ENCODE measurements at regions not wholly inside any gene's neighbourhood (a gene's known extent, or its start where the extent isn't known, plus 50 kb on each side); places are given as distances from the start of the nearest gene placed in this dataset.

GRCh38 chrX:6904156-6904555 lies 243.4 kb upstream of the STS start:
- H3K79me2 ChIP-seq (ENCODE audit: insufficient read depth, low read length): no peaks in the 10 kb centered on the region
- no peak overlapping the region for H3K4me2 ChIP-seq (ENCODE audit: low read length)
- no peak overlapping the region for H3K4me3 ChIP-seq (ENCODE audit: low read depth, low read length, poor library complexity, severe bottlenecking)
- H3F3A ChIP-seq (ENCODE audit: insufficient read depth, low read length): no peaks in the 10 kb centered on the region
- H2AFZ ChIP-seq (ENCODE audit: low read length): no peak overlapping the region
- H3K36me3 ChIP-seq (ENCODE audit: insufficient read depth, low read length): no peaks in the 10 kb centered on the region
- no peaks in the 10 kb centered on the region for H3K9me3 ChIP-seq (ENCODE audit: low read length)
- no peak overlapping the region for H3K9ac ChIP-seq (ENCODE audit: low read length)
- TF ChIP-seq EZH2 (IDR thresholded peaks at IDR 0.05; ENCODE audit: borderline replicate concordance, low read length): no peak
- TF ChIP-seq CTCF (IDR thresholded peaks at IDR 0.05; ENCODE audit: low read length): no peak
- H3K4me1 ChIP-seq (ENCODE audit: insufficient read depth, low read length, severe bottlenecking): no peaks in the 10 kb centered on the region
- H4K20me1 ChIP-seq (ENCODE audit: insufficient read depth, low read length): no peaks in the 10 kb centered on the region
- no peaks in the 10 kb centered on the region for H3K9me2 ChIP-seq (ENCODE audit: low read depth, low read length)
- no peak overlapping the region for H3K27ac ChIP-seq (ENCODE audit: low read depth, low read length, poor library complexity, severe bottlenecking)
- H3K27me3 ChIP-seq (ENCODE audit: insufficient read depth, low read length): no peaks in the 10 kb centered on the region

- Histone ChIP-seq H2AFZ (ENCODE audit: low read length) (no peak overlapping the region), H3K27me3 (ENCODE audit: insufficient read depth, low read length) (no peaks in the 10 kb centered on the region), H4K20me1 (ENCODE audit: insufficient read depth, low read length) (no peaks in the 10 kb centered on the region), H3K9me2 (ENCODE audit: low read depth, low read length) (no peaks in the 10 kb centered on the region), H3K4me2 (ENCODE audit: low read length) (no peak overlapping the region), H3K36me3 (ENCODE audit: insufficient read depth, low read length) (no peaks in the 10 kb centered on the region), H3K4me3 (ENCODE audit: low read depth, low read length, poor library complexity, severe bottlenecking) (no peak overlapping the region), H3K4me1 (ENCODE audit: insufficient read depth, low read length, severe bottlenecking) (no peaks in the 10 kb centered on the region), H3K79me2 (ENCODE audit: insufficient read depth, low read length) (no peaks in the 10 kb centered on the region), H3K27ac (ENCODE audit: low read depth, low read length, poor library complexity, severe bottlenecking) (no peak overlapping the region), H3F3A (ENCODE audit: insufficient read depth, low read length) (no peaks in the 10 kb centered on the region), H3K9me3 (ENCODE audit: low read length) (no peaks in the 10 kb centered on the region), H3K9ac (ENCODE audit: low read length) (no peak overlapping the region)
- TF ChIP-seq EZH2 (IDR thresholded peaks at IDR 0.05; ENCODE audit: borderline replicate concordance, low read length) (no peak), CTCF (IDR thresholded peaks at IDR 0.05; ENCODE audit: low read length) (no peak)
These were observed 249.1 kb upstream of the STS start for GRCh38 chrX:6898371-6898770.

- H3K27ac ChIP-seq (ENCODE audit: low read depth, low read length, poor library complexity, severe bottlenecking): no peak overlapping the region
- H4K20me1 ChIP-seq (ENCODE audit: insufficient read depth, low read length): no peaks in the 10 kb centered on the region
- H3K9me2 ChIP-seq (ENCODE audit: low read depth, low read length): no peaks in the 10 kb centered on the region
- no peak overlapping the region for H2AFZ ChIP-seq (ENCODE audit: low read length)
- no peaks in the 10 kb centered on the region for H3K9me3 ChIP-seq (ENCODE audit: low read length)
- H3K79me2 ChIP-seq (ENCODE audit: insufficient read depth, low read length): no peaks in the 10 kb centered on the region
- H3K4me2 ChIP-seq (ENCODE audit: low read length): no peak overlapping the region
- TF ChIP-seq CTCF (IDR thresholded peaks at IDR 0.05; ENCODE audit: low read length) (no peak), EZH2 (IDR thresholded peaks at IDR 0.05; ENCODE audit: borderline replicate concordance, low read length) (no peak)
- no peaks in the 10 kb centered on the region for H3K36me3 ChIP-seq (ENCODE audit: insufficient read depth, low read length)
- H3K4me3 ChIP-seq (ENCODE audit: low read depth, low read length, poor library complexity, severe bottlenecking): no peak overlapping the region
- no peaks in the 10 kb centered on the region for H3K4me1 ChIP-seq (ENCODE audit: insufficient read depth, low read length, severe bottlenecking)
- no peaks in the 10 kb centered on the region for H3K27me3 ChIP-seq (ENCODE audit: insufficient read depth, low read length)
- H3K9ac ChIP-seq (ENCODE audit: low read length): no peak overlapping the region
- H3F3A ChIP-seq (ENCODE audit: insufficient read depth, low read length): no peaks in the 10 kb centered on the region
These were observed 256.1 kb upstream of the STS start for GRCh38 chrX:6891404-6891803.

Measured in OCI-LY1 (cell line).